Activated gamma-delta T cell treated with Interleukin-2 at 50 U/mL for 16 hours (primary cell): ENCODE measurements at regions not wholly inside any gene's neighbourhood (a gene's known extent, or its start where the extent isn't known, plus 50 kb on each side); places are given as distances from the start of the nearest gene placed in this dataset.
A peak's percentile ranks its signal among the peaks of the same experiment; 100 is the strongest.
"Not testable (repeated sequence)": the region's sequence is repeated elsewhere in the genome, so short reads cannot be mapped to it uniquely, and the experiment has no call there.

Source experiments
- DNase-seq: peaks from one replicate; pipeline ENCODE4 v3.0.0-alpha.2; 2020

GRCh38 chr10:7056216-7056615 lies 354.6 kb downstream of the SFMBT2 start:
- no peak for DNase-seq

GRCh38 chr10:7054915-7055314 lies 355.9 kb downstream of the SFMBT2 start:
- no peak for DNase-seq

GRCh38 chr10:7053195-7053594 lies 357.6 kb downstream of the SFMBT2 start:
- no peak for DNase-seq

GRCh38 chr10:7050024-7050423 lies 360.8 kb downstream of the SFMBT2 start:
- not testable (repeated sequence) for DNase-seq

- no peak for DNase-seq
Observed at GRCh38 chr10:7048061-7048460, 362.8 kb downstream of the SFMBT2 start.

GRCh38 chr10:7046615-7047014 lies 364.2 kb downstream of the SFMBT2 start:
- DNase-seq = no peak

GRCh38 chr10:7045891-7046599 lies 364.8 kb downstream of the SFMBT2 start:
- peak; percentile 40 for DNase-seq

- no peak for DNase-seq
Observed at GRCh38 chr10:7043055-7043653, 367.7 kb downstream of the SFMBT2 start.

- DNase-seq = no peak
Observed at GRCh38 chr10:7042419-7043054, 368.3 kb downstream of the SFMBT2 start.

GRCh38 chr10:7042000-7042399 lies 368.8 kb downstream of the SFMBT2 start:
- DNase-seq = no peak

- DNase-seq = no peak
Observed at GRCh38 chr10:7040681-7041080, 370.2 kb downstream of the SFMBT2 start.

- no peak for DNase-seq
Observed at GRCh38 chr10:7039859-7040258, 371.0 kb downstream of the SFMBT2 start.

- DNase-seq = no peak
Observed at GRCh38 chr10:7038416-7038815, 372.4 kb downstream of the SFMBT2 start.

GRCh38 chr10:7037434-7037833 lies 373.4 kb downstream of the SFMBT2 start:
- not testable (repeated sequence) for DNase-seq

GRCh38 chr10:7036951-7037350 lies 373.9 kb downstream of the SFMBT2 start:
- no peak for DNase-seq

GRCh38 chr10:7035126-7035761 lies 375.6 kb downstream of the SFMBT2 start:
- no peak for DNase-seq

- DNase-seq = no peak
Observed at GRCh38 chr10:7033031-7033430, 377.8 kb downstream of the SFMBT2 start.

GRCh38 chr10:7030134-7030855 lies 380.5 kb downstream of the SFMBT2 start:
- no peak for DNase-seq

GRCh38 chr10:7029672-7030071 lies 381.2 kb downstream of the SFMBT2 start:
- DNase-seq = no peak

GRCh38 chr10:7028809-7029166 lies 382.0 kb downstream of the SFMBT2 start:
- no peak for DNase-seq

- DNase-seq = no peak
Observed at GRCh38 chr10:7027913-7028808, 382.7 kb downstream of the SFMBT2 start.
